ENCODE measurements at regions not wholly inside any gene's neighbourhood (a gene's known extent, or its start where the extent isn't known, plus 50 kb on each side); places are given as distances from the start of the nearest gene placed in this dataset.

DNA sequence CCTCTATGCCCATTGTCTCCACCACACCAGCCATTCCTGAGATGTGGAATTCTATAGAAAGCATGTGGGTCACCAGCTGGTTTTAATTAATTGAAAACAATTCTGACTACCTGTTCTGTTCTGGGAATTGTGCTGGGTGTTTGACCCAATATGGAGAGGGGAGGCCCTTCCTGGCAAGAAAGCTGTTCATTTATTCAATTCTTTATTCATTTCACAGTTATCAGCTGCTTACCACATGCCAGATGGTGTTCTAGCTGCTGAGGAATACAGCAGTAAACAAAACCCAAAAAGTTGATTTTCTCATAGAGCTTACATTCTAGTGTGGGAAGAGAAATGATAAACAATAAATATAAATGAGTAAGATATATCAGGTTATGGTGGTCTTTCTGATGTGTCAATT is 296.1 kb upstream of the RASGRP1 start:
- no peak for DNase-seq (ENCODE audit: low spot score)

DNA sequence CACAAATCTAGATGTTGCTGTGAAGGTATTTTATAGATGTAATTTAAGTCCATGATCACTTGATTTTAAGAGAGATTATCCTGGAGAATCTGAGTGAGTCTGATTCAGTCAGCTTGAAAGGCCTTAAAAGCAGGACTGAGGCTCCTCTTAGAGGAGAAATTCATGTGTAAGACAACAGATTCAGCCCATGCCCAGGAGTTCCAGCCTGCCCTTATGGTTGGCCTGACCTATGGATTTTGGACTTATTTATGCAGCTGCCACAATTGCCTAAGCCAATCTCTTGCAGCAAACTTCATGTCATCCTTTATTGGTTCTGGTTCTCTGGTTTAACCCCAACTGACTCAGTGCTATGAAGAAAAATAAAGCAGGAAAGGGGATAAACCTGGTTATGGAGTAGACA is 296.5 kb upstream of the RASGRP1 start:
- DNase-seq (ENCODE audit: low spot score), result no peak

DNA sequence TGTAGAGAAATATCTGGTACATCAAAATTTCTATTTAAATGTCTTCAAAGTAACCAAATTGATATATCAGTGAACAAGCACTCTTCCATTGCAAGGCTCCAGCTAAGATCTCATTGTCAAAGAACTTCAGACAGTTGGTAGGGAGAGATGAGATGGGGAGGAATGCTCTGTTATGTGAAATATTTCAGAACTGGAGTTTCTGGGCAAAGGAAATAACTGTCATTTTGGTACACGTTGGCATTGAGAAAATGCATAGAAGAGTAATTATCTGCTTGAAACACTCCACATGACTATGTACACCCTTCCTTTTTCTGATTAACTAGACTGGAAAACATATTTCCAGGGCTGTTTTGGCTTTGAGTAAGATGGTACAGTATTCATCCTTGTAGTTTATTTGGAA is 297.5 kb upstream of the RASGRP1 start:
- no peak for DNase-seq (ENCODE audit: low spot score)

DNA sequence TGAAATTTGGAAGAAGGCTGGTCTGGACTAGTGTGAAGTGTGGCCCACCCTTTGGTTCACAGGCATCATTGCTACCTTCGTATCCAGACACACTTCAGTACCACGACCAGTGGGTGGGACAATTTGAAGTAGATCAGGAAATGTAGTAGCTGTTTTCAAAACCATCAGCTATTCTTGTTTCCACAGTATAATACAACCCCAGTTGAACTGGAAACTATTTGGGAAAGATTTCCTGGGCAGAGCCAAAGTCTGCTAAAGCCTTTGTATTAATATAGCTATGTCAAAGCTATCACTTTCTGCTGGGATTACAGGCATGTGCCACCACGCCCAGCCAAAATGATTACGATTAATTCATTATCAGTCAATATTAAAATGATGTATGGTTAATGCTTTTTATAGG is 298.8 kb upstream of the RASGRP1 start:
- DNase-seq (ENCODE audit: low spot score), result no peak

DNA sequence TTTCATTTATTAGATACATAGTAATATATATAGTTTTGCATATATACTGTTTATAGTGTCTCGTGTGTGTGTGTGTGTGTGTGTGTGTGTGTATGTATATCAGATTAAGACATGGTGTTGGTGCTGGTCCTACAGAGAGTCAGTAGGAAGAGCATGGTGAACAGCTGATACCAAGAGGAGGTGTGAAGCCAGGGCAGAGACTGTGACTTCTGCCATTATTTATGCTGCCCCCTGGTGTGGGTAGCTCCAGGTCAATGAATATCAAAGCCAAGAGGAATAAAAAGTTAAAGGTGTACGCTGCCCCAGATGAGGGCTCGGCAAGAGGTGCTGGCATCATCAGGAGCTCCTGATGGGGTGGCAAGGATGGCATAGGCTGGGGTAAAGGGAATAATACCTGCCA is 299.5 kb upstream of the RASGRP1 start:
- DNase-seq (ENCODE audit: low spot score), result no peak

DNA sequence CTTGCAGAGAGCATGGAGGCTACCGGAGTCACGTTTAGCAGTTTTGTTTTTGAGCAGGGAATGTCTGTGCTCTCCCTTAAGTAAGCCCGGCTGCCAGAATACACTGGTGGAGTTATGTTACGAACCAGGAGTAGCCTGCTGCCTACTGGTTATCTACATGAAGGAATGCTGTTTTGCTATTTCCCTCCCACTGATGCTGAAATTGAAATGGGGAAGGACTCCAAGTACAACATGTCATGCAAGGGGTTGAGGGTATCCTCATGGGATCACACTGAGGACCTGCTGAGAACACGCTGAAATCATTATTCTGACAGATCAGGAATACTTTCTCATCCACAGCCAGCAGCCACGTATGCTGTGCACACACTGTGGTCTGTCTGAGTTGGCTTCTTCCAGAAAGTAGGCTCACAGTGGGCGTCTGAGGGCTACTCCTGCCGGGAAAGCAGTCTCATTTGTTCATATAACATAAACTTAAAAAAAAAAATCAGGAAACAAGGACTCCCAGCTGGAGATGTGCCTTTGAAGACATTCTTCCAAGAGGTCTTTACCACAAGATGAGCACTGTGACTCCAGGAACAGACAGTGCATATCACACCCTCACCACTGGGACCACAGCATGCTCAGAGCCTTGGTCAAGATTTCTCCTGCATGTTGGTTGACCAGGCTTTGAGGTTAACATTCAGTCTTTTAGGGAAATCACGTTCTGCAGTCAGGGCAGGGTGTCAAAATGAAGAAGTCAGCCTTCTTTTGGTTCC is 300.4 kb upstream of the RASGRP1 start:
- DNase-seq (ENCODE audit: low spot score), result peak; percentile 57

DNA sequence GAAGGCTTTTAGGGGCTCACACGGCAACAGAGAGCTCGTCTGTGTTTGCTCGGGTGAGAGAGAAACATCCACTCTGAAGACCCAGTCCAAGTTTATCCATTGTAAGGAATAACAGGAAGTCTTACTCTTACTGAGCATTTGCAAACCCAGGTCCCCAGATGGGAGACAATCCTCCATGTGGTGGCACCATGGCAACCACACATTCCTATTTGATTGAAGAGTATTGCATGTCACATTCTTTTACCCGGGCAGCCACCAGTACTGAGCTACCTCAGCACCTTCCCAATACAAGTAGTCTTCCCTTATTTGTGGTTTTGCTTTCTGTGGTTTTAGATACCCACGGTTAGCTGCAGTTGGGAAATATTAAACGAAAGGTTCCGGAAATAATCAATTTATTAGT is 302.9 kb upstream of the RASGRP1 start:
- DNase-seq (ENCODE audit: low spot score), result no peak

DNA sequence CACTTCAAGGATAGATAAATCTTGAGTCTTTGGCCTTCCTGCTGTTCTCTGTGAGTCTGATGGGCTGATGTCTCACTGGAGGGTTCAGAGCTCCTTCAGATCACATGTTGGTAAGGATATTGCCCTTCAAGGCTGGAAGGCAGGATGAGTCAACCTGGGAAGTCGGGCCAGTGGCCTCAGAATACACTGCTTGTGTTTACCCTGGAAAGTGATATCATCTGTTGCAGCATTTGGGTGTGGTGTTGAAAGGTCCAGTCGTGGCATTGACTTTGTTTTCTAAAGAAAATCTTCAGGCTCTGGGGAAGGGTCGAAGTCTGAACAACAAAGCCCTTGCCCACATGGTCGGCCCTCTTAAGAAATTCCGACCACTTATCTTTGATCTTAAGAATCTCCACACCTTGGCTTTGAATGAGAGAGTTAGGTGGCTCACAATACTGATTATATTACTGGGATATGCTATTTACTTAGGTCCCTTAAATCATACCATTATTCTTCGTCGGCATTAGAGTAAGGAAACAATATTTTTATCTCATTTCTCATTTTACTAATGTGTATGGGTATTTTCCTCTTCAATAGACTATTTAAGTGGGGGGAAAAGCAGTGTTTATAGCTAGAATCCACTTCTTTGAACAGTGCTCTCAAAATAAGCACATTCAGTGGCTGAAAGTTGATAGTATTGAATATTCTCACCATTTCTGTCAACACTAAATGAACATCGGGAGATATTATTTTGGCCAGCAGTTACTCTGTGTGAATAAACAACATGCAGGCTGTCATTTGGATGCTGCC is 303.9 kb upstream of the RASGRP1 start:
- DNase-seq (ENCODE audit: low spot score), result no peak

DNA sequence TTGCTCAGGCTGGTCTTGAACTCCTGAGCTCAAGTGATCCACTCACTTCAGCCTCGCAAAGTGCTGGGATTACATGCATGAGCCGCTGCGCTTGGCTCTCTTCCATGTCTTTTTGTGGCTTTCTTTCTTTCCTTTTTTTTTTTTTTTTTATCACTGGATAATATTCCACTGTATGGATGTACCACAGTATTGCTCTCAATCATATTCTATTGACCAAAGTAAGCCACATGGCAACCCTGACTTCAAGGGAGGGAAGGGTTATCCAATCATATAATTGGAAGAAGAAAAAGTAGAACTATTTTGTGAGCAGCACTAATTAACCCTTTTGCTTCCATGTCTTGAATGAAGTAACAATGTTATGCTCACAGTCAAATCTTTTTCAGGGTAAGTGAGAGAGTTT is 307.0 kb upstream of the RASGRP1 start:
- DNase-seq (ENCODE audit: low spot score), result no peak

DNA sequence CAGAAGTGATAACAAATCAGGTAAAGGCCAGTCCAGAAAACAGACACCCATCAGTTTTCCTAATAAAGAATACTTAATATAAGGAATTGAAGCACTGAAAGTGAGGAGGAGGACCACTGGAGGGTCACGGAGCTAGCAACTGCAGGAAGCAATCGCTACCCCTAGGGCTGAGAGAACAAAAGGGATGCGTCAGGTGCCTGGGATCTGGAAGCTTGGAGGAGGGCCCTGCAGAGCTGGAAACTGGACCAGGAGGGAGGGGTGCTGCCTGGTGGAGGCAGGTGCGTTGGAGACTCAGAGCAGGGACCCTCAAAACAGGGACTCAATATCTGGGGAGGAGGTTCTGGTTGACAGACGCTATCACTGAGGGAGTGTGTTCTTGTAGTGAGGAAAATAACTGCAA is 308.1 kb upstream of the RASGRP1 start:
- no peak for DNase-seq (ENCODE audit: low spot score)

DNA sequence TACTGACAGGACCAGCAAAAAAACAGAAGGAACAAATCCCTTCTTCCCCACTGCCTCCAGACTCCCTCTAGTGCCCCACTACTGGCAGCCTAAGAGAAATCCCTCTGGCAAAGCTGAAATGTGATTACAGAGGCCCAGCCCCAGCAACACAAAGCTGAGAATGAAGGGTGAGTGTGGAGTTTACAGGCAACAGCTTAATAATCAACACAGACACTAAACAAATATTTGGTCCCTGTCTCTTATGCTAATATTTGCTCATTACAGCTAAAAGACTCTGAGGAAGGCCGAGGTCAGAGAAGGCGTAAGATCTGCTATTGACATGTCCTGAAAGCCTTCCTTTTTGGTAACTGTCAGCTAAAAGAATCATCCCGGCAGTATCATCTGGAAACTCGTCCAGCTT is 308.5 kb upstream of the RASGRP1 start:
- no peak for DNase-seq (ENCODE audit: low spot score)

DNA sequence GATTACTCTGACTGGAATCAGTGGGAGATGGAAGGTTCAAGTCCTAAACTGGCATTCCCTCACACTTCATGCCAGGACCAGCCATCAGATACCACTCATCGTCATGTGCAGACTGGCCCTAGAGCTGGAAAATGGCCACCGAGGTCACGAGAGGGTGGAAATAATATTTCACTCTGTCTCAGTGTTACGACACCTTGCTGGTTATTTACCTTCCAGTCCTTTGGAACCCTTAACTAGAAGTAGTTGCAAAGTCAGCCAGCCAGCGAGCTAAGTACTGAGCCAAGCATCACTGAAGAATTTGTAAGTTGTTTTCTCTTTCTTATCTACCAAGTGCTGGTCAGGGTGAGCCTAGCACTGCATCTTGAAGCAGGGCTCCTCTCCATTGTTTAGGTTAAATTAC is 309.9 kb upstream of the RASGRP1 start:
- DNase-seq (ENCODE audit: low spot score), result no peak

DNA sequence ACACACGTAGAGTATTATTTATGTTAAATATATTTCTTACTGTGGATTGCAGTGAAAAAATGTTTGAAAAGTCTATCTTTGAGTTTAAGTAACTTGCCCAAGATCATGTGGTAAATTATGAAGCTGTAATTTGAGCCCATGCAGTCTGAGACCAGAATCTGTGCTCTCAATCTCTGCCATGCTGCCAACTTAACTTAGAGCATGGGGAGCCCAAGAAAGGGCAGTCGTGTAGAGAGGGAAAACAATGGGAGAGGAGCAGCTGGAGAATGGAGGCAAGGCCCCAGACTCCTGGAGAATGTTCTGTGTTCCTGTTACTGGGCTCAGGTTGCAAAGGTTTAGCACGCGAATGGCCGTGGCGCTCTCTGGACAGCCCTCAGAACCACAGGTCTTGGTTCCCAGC is 311.6 kb upstream of the RASGRP1 start:
- DNase-seq (ENCODE audit: low spot score), result no peak

DNA sequence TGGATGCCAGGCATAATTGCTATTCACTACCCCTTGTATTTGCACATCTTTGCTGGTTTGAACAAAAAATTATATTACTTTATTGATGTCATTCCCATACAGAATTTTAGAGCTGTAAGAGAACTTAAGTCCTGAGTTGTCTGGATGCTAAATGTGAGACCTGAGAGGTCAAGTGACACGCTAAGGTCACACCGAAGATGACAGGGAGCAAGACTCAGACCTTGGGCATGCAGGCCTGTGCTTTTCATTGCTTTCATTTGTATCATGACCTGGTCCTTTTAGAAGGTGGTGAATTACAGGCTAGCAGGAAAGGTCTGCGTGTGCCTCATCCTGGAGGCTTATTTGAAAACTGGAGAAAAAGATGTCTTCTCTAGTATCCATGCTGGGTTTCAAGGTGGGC is 312.0 kb upstream of the RASGRP1 start:
- no peak for DNase-seq (ENCODE audit: low spot score)

DNA sequence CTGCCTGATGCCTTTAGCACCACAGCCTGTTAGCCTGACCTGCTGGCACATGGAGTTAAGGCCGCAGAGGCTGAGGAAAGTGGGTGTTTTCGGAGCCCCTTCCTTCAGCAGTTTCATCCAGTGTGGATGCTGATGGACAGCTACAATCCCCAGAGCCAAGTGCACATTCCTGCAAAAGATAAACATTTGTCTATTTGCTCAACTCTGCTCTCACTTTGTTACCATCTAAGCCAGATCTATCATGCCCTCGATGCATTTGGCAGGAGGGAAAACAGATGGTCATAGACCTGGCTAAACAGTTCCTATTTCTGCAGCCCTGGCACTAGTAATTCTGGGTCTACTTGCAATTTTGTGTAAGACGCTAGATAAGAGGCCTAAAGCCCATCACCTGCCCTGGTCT is 312.9 kb upstream of the RASGRP1 start:
- DNase-seq (ENCODE audit: low spot score), result no peak

DNA sequence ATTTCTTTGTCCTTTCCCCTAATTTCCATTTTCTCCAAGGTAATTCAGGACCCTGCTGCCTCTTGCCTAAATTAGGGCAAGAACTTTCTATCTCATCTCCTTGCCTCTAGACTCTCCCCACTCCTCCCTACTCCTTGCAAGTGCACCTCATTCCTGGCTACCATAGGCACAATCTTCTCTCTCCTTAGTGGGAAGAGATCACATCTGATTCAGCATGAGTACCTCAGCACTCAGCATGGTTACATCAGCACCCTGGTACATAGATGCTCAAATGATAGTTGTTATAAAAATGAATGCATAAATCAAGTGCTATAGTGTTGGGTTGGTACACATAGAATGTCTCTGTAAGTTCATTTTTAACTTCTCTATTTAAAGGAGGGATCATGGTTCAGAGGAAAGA is 313.4 kb upstream of the RASGRP1 start:
- no peak for DNase-seq (ENCODE audit: low spot score)

DNA sequence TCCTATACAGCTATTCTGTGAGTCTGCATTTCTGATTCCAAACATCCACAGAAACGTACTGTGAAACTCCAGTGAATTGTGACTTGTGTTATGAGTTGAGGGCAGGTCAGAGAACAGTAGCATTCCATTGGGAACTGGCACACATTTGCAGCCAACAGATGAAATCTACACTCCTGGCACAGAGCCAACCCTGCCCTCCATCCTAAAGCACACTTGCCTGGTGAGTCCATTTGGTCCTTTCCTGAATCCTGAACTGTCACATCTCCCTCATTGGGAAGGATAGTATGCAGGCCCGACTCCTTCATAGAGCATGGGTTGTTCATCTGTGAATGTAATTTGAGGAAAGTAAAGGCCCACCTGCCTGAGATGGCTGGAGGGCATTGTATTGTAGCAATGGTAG is 314.3 kb upstream of the RASGRP1 start:
- DNase-seq (ENCODE audit: low spot score), result no peak

DNA sequence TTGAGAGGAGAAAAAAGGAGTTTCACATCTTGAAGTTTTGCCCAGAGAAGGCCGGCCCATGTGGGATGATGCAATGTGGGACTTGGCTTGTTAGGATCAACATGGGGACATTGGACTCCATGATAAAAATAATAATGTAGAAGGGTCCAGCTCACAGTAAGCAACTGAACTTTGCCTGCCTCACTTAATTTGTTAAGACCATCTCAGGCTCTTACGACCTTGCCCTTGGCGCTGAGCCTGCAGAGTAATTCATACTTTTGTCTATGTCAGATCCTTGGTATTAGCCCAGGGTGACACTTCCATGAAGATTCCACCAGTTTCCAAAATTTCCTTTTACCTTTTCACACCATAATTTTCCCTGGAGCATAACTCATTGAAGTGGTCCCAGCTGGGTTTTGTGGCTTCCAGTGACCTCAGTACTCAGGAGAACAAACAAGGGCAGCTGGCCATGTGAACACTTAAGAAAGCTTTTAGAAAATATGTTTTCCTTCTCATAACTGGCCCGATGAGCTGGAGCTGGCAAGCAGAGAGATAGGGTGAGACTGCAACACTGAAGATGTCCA is 315.4 kb upstream of the RASGRP1 start:
- no peak for DNase-seq (ENCODE audit: low spot score)

DNA sequence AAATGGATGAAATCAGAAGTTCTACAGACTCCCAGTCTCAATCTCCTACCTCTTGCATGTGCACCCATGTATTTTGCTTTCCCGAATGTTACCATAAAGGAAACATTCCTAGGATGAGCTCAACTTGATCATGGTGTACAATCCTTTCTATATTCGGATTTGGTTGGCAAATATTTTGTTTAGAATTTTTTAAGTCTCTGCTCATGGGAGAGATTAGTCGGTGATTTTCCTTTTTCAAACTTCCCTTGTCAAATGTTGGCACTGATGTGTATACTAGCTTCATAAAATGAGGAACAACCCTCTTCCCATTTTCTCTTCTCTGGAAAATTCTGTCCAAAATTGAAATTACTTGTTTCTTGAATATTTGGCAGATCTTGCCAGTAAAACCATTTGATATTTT is 317.6 kb upstream of the RASGRP1 start:
- DNase-seq (ENCODE audit: low spot score), result no peak

DNA sequence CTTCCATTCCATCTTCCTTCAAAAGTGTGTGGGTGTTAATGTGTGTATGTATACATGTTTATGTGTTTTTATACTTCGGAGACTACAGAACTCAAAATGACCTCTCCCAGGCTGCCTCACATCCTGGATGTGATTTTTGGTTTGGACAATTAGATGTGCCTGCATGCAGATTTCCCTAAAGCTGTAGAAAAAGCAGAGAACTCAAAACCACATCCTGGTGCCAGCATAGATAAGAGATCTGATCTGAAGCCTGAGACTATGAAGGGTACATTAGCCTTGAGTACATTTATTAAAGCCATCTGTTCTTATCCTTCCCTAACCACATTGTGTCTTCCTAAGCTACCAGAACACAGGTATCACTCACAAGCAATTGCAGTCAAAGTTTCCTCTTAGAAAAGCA is 319.4 kb upstream of the RASGRP1 start:
- DNase-seq (ENCODE audit: low spot score), result no peak

DNA sequence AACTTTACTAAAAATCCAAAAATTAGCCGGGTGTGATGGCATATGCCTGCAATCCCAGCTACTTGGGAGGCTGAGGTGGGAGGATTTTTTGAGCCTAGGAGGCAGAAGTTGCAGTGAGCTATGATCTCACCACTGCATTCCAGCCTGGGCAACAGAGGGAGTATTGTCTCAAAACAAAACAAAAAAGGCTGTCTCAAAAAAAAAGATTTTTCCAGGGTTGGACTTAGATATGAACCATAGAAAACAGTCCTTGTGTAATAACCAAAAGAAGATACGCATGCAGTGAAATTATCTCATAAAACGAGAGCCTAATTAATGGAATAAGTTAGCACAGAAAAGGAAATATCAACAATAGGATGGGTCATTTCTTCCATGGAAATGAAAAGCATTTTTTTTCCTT is 320.4 kb upstream of the RASGRP1 start:
- DNase-seq (ENCODE audit: low spot score), result no peak

DNA sequence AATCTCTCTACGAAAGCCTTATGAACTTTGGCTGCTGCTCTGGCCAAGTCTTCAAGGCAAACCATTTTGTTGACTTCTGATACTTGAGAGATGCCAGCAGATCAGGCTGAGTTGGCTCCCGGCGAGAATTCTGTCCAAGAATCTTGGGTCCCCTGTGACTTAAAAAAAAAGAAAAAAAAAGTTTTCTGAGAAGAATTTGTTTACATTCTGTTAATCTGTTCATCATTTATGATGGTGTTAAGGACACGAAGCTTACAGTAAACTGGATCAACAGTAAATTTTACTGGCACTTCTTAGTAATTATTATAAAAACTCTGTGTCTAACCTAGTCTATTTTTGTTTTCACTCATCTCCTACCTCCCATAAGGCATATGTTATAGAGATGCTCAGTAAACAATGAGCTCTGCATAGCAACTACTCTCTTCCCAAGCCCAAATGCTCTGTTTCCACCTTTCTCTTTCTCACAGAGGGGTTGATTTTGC is 320.9 kb upstream of the RASGRP1 start:
- no peak for DNase-seq (ENCODE audit: low spot score)

Data from pons (tissue), 1 donor.